DND-41 (cell line): ENCODE measurements at regions not wholly inside any gene's neighbourhood (a gene's known extent, or its start where the extent isn't known, plus 50 kb on each side); places are given as distances from the start of the nearest gene placed in this dataset.

Source experiments
- CTCF ChIP-seq: IDR thresholded peaks from 2 replicates; pipeline ENCODE4 v1.5.1; 2012; ENCODE audit warnings: borderline replicate concordance, low read length, moderate library complexity, mild to moderate bottlenecking; ENCODE audit not compliant: poor library complexity, severe bottlenecking; ENCODE audit errors: extremely low read depth
- EZH2 ChIP-seq: IDR thresholded peaks from 3 replicates; pipeline ENCODE4 v1.6.1; 2012; ENCODE audit warnings: borderline replicate concordance, low read depth, mild to moderate bottlenecking, moderate library complexity, low read length, inconsistent platforms; ENCODE audit not compliant: severe bottlenecking

GRCh38 chr12:131533139-131533538 lies 177.8 kb upstream of the SFSWAP start:
- TF ChIP-seq EZH2 (no peak), CTCF (no peak)
